Glutamatergic neuron (in vitro differentiated cells): ENCODE measurements at regions not wholly inside any gene's neighbourhood (a gene's known extent, or its start where the extent isn't known, plus 50 kb on each side); places are given as distances from the start of the nearest gene placed in this dataset.

ENCODE experiments used
- DNase-seq: peaks from one replicate; pipeline ENCODE4 v3.0.0; 2022
- H3K27ac Mint-ChIP-seq: one replicate; pipeline ENCODE4 v1.8.0; 2020; ENCODE audit warnings: mild to moderate bottlenecking, mixed read lengths, inconsistent platforms; ENCODE audit not compliant: unreplicated experiment
- H3K27me3 Mint-ChIP-seq: one replicate; pipeline ENCODE4 v1.8.0; 2020; ENCODE audit warnings: mild to moderate bottlenecking, moderate library complexity, mixed read lengths, inconsistent platforms; ENCODE audit not compliant: unreplicated experiment
- H3K36me3 Mint-ChIP-seq: one replicate; pipeline ENCODE4 v1.8.0; 2020; ENCODE audit warnings: mild to moderate bottlenecking, mixed read lengths, inconsistent platforms; ENCODE audit not compliant: unreplicated experiment
- H3K4me1 Mint-ChIP-seq: one replicate; pipeline ENCODE4 v1.8.0; 2020; ENCODE audit warnings: mild to moderate bottlenecking, low read depth, mixed read lengths, inconsistent platforms; ENCODE audit not compliant: unreplicated experiment
- H3K4me3 Mint-ChIP-seq: one replicate; pipeline ENCODE4 v1.8.0; 2020; ENCODE audit warnings: mild to moderate bottlenecking, mixed read lengths, inconsistent platforms; ENCODE audit not compliant: unreplicated experiment
- H3K9me3 Mint-ChIP-seq: one replicate; pipeline ENCODE4 v1.8.0; 2020; ENCODE audit warnings: mild to moderate bottlenecking, moderate library complexity, mixed read lengths, inconsistent platforms; ENCODE audit not compliant: unreplicated experiment
- CTCF ChIP-seq: fragments of 200-600 bp; sonication (generic); IDR thresholded peaks from one replicate; pipeline ENCODE4 v1.5.0; 2021; ENCODE audit not compliant: partially characterized antibody, unreplicated experiment

GRCh38 chr6:133097208-133097607 is 143.9 kb upstream of the EYA4 start:
- no peak for DNase-seq
- Mint-ChIP-seq H3K27ac (no peak overlapping the region), H3K4me1 (peaks cover 18% of the 10 kb centered on the region), H3K9me3 (no peaks in the 10 kb centered on the region), H3K4me3 (no peak overlapping the region), H3K27me3 (peaks cover 2% of the 10 kb centered on the region), H3K36me3 (no peaks in the 10 kb centered on the region)
- TF ChIP-seq CTCF = no peak

GRCh38 chr6:133099573-133099972 is 141.6 kb upstream of the EYA4 start:
- H3K4me3 Mint-ChIP-seq = no peak overlapping the region
- H3K4me1 Mint-ChIP-seq = peaks cover 14% of the 10 kb centered on the region
- no peak for TF ChIP-seq CTCF
- no peaks in the 10 kb centered on the region for H3K9me3 Mint-ChIP-seq
- no peaks in the 10 kb centered on the region for H3K36me3 Mint-ChIP-seq
- DNase-seq = no peak
- peaks cover 2% of the 10 kb centered on the region for H3K27me3 Mint-ChIP-seq
- H3K27ac Mint-ChIP-seq = no peak overlapping the region

- no peak for TF ChIP-seq CTCF
- Mint-ChIP-seq H3K27ac (no peak overlapping the region), H3K36me3 (no peaks in the 10 kb centered on the region), H3K4me1 (peaks cover 11% of the 10 kb centered on the region), H3K4me3 (no peak overlapping the region), H3K27me3 (peaks cover 2% of the 10 kb centered on the region), H3K9me3 (no peaks in the 10 kb centered on the region)
- DNase-seq = no peak
These were observed 140.3 kb upstream of the EYA4 start for GRCh38 chr6:133100865-133101264.

- Mint-ChIP-seq H3K27ac (no peak overlapping the region), H3K9me3 (no peaks in the 10 kb centered on the region), H3K27me3 (peaks cover 2% of the 10 kb centered on the region), H3K4me1 (peaks cover 7% of the 10 kb centered on the region), H3K36me3 (no peaks in the 10 kb centered on the region), H3K4me3 (no peak overlapping the region)
- DNase-seq = no peak
- TF ChIP-seq CTCF = no peak
These were observed 139.4 kb upstream of the EYA4 start for GRCh38 chr6:133101790-133102189.

- no peaks in the 10 kb centered on the region for H3K27me3 Mint-ChIP-seq
- H3K4me3 Mint-ChIP-seq = no peak overlapping the region
- TF ChIP-seq CTCF = no peak
These were observed 134.2 kb upstream of the EYA4 start for GRCh38 chr6:133106934-133107333.

More at GRCh38 chr6:133106934-133107333, 134.2 kb upstream of the EYA4 start:
- Mint-ChIP-seq H3K36me3 (no peaks in the 10 kb centered on the region), H3K9me3 (no peaks in the 10 kb centered on the region), H3K4me1 (peaks cover 3% of the 10 kb centered on the region), H3K27ac (no peak overlapping the region)
- no peak for DNase-seq
